NB4 (cell line): ENCODE measurements at regions not wholly inside any gene's neighbourhood (a gene's known extent, or its start where the extent isn't known, plus 50 kb on each side); places are given as distances from the start of the nearest gene placed in this dataset.

ENCODE experiments used
- POLR2A ChIP-seq: IDR thresholded peaks from 2 replicates; pipeline ENCODE4 v1.6.1; 2011; ENCODE audit warnings: mild to moderate bottlenecking; ENCODE audit not compliant: insufficient read length; ENCODE audit errors: extremely low read depth
- TF ChIP-seq, protein P1 (sequence below): IDR thresholded peaks from 2 replicates; pipeline ENCODE4 v1.6.1; 2011; ENCODE audit warnings: low read depth, low read length

GRCh38 chr11:81749245-81749644, 984.4 kb downstream of the FAM181B start:
- TF ChIP-seq, protein P1, sequence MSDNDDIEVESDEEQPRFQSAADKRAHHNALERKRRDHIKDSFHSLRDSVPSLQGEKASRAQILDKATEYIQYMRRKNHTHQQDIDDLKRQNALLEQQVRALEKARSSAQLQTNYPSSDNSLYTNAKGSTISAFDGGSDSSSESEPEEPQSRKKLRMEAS, result no peak
- no peak for TF ChIP-seq POLR2A
